Upper lobe of right lung (tissue), 1 donor: ENCODE measurements at regions not wholly inside any gene's neighbourhood (a gene's known extent, or its start where the extent isn't known, plus 50 kb on each side); places are given as distances from the start of the nearest gene placed in this dataset.

Experiments
- ATAC-seq: fragments of 200-7000 bp; cut with Tn5 transposase; one replicate; pipeline ENCODE4 v1.9.1; 2020; ENCODE audit warnings: mild to moderate bottlenecking, moderate library complexity
- DNase-seq: peaks from one replicate; pipeline ENCODE4 v3.0.0-alpha.2; 2020
- H3K27ac ChIP-seq: fragments of 200-600 bp; one replicate; pipeline ENCODE4 v1.8.0; 2022
- H3K27me3 ChIP-seq: fragments of 200-600 bp; one replicate; pipeline ENCODE4 v1.8.0; 2022; ENCODE audit warnings: mild to moderate bottlenecking
- H3K36me3 ChIP-seq: fragments of 200-600 bp; one replicate; pipeline ENCODE4 v1.8.0; 2022
- H3K4me1 ChIP-seq: fragments of 200-600 bp; one replicate; pipeline ENCODE4 v1.8.0; 2022
- H3K4me3 ChIP-seq: fragments of 200-600 bp; one replicate; pipeline ENCODE4 v1.8.0; 2022; ENCODE audit warnings: mild to moderate bottlenecking
- H3K9me3 ChIP-seq: fragments of 200-600 bp; one replicate; pipeline ENCODE4 v1.8.0; 2022
- CTCF ChIP-seq: fragments of 200-600 bp; IDR thresholded peaks from one replicate; pipeline ENCODE4 v1.8.0; 2022; ENCODE audit warnings: antibody characterized with exemption
- intact Hi-C: fragments of 100-400 bp; cut with DNase I; formaldehyde crosslinking; loops from one replicate; pipeline ENCODE4 v1.11.0; 2022
- donor health status: DM: no; HTN: yes; CAD: no; lungs with severe emphysema.

DNA sequence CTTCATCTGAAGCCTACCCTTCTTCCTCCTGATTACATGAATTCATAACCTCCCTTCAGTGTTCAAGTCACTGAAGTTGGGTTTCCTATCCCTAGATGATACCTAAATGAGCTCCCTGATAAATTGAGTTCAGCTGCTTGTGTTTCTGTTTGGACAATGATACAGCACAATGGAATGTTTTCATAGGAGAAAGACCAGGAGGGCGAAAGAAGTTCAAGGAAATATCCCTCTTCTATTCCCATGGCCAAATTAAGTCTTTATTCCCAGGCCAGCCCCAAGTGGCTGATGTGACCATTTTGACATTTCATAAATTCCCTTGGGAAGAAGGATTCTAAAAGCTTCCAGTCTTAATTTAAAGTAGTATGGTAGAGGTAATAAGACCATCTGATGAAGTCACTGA is 555.8 kb upstream of the CLINT1 start:
- TF ChIP-seq CTCF, result no peak
- intact Hi-C loops, result no loop called here
- Histone ChIP-seq H3K27ac (no peak overlapping the region), H3K9me3 (no peaks in the 10 kb centered on the region), H3K4me1 (peaks cover 5% of the 10 kb centered on the region), H3K27me3 (no peaks in the 10 kb centered on the region), H3K36me3 (no peaks in the 10 kb centered on the region), H3K4me3 (no peak overlapping the region)
- DNase-seq (no peak), ATAC-seq (no peak)

- H3K4me3 ChIP-seq, result no peak overlapping the region
- no peaks in the 10 kb centered on the region for H3K9me3 ChIP-seq
- H3K36me3 ChIP-seq, result no peaks in the 10 kb centered on the region
- ATAC-seq (no peak), DNase-seq (no peak)
- intact Hi-C loops, result no loop called here
- no peaks in the 10 kb centered on the region for H3K27me3 ChIP-seq
- no peak overlapping the region for H3K27ac ChIP-seq
- no peak for TF ChIP-seq CTCF
- H3K4me1 ChIP-seq, result peaks cover 5% of the 10 kb centered on the region
Measured at GRCh38 chr5:158414333-158414762, 555.4 kb upstream of the CLINT1 start.

- no peak for DNase-seq
Measured at GRCh38 chr5:158413122-158413680, 554.3 kb upstream of the CLINT1 start.

DNA sequence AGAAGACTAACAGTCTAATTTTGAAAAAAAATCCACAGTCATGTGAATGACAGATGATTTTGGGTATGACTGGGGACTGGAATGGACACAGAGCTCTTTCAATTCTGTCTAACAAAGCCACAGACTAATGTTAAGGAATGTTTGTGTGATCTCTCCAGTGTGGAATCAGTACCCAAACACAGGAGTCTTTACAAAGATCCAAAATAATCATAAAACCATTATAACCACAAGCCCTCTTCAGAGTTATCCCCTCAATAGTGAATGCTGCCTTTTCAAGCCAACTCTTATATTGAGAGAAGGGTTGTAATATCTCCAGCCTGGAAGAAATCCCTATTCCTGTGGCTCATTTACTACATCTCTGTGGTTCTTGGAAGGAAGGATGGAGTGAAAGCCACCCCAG is 552.0 kb upstream of the CLINT1 start:
- Histone ChIP-seq H3K9me3 (no peaks in the 10 kb centered on the region), H3K27ac (no peak overlapping the region), H3K4me1 (peaks cover 5% of the 10 kb centered on the region), H3K27me3 (no peaks in the 10 kb centered on the region), H3K4me3 (no peak overlapping the region), H3K36me3 (no peaks in the 10 kb centered on the region)
- no peak for ATAC-seq
- TF ChIP-seq CTCF, result no peak
- intact Hi-C loops, result no loop called here
- DNase-seq, result no peak

More at GRCh38 chr5:158413122-158413680, 554.3 kb upstream of the CLINT1 start:
- Histone ChIP-seq H3K9me3 (no peaks in the 10 kb centered on the region), H3K27ac (no peak overlapping the region), H3K36me3 (no peaks in the 10 kb centered on the region), H3K27me3 (no peaks in the 10 kb centered on the region), H3K4me3 (no peak overlapping the region), H3K4me1 (peaks cover 5% of the 10 kb centered on the region)
- intact Hi-C loops, result no loop called here
- TF ChIP-seq CTCF, result no peak
- peak; percentile 43 for ATAC-seq

DNA sequence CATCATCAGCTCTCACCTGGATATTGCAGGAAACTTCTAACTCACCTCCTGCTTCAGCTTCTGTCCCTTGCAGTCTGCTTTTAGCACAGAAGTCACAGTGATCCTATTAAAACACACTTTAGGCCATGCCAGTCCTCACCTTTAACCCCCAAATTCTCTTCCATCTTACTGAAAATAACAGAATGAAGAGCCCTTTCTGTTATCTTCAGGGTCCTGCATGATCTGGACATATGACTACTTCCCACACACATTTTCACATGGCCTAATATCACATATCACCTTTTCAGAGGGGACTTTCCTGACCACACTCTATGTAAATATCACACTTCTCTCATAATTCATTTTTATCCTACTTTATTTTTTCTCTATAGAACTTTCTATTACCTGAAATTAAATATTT is 550.6 kb upstream of the CLINT1 start:
- Histone ChIP-seq H3K36me3 (no peaks in the 10 kb centered on the region), H3K4me1 (peaks cover 2% of the 10 kb centered on the region), H3K27ac (no peak overlapping the region), H3K4me3 (no peak overlapping the region), H3K9me3 (no peaks in the 10 kb centered on the region), H3K27me3 (no peaks in the 10 kb centered on the region)
- ATAC-seq (no peak), DNase-seq (no peak)
- no peak for TF ChIP-seq CTCF
- intact Hi-C loops, result no loop called here

GRCh38 chr5:158407824-158408195 is 548.9 kb upstream of the CLINT1 start:
- DNase-seq, result no peak
- H3K4me1 ChIP-seq, result no peaks in the 10 kb centered on the region
- ATAC-seq, result no peak
- no peaks in the 10 kb centered on the region for H3K27me3 ChIP-seq
- no peak for TF ChIP-seq CTCF
- H3K9me3 ChIP-seq, result peaks cover 5% of the 10 kb centered on the region
- intact Hi-C loops, result no loop called here
- no peaks in the 10 kb centered on the region for H3K36me3 ChIP-seq
- H3K4me3 ChIP-seq, result no peak overlapping the region
- H3K27ac ChIP-seq, result no peak overlapping the region
